ENCODE measurements at regions not wholly inside any gene's neighbourhood (a gene's known extent, or its start where the extent isn't known, plus 50 kb on each side); places are given as distances from the start of the nearest gene placed in this dataset.

DNA sequence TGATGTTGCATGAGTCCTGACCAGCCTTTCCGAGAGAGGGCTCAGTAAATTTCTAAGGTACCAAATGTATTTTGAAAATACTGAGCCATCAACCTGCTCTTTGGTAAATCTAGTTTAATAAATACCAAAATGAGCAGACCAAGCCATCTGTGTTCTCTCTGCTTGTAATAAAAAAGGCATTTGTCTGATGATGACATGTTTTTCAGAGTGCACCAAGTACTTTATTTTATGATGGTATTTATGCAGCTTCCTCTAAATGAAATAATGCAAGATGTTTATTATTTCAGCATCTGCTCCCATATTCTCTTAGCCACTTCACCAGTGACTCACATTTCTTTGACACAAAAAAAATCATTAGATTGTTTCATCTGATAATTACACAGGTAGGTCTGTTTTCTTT, 700.5 kb downstream of the TRIML1 start:
- Histone ChIP-seq H3K36me3 (ENCODE audit: insufficient read depth, low read length) (no peaks in the 10 kb centered on the region), H3K4me1 (ENCODE audit: insufficient read depth, low read length) (no peaks in the 10 kb centered on the region), H3K9ac (ENCODE audit: low read depth, low read length) (no peak overlapping the region), H3K9me3 (ENCODE audit: control insufficient read depth, insufficient read depth, low read length) (no peaks in the 10 kb centered on the region)

GRCh38 chr4:188841523-188841922, 702.3 kb downstream of the TRIML1 start:
- Histone ChIP-seq H3K4me1 (ENCODE audit: insufficient read depth, low read length) (no peaks in the 10 kb centered on the region), H3K9ac (ENCODE audit: low read depth, low read length) (no peak overlapping the region), H3K36me3 (ENCODE audit: insufficient read depth, low read length) (no peaks in the 10 kb centered on the region), H3K9me3 (ENCODE audit: control insufficient read depth, insufficient read depth, low read length) (no peaks in the 10 kb centered on the region)

- Histone ChIP-seq H3K9me3 (ENCODE audit: control insufficient read depth, insufficient read depth, low read length) (no peaks in the 10 kb centered on the region), H3K9ac (ENCODE audit: low read depth, low read length) (no peak overlapping the region), H3K36me3 (ENCODE audit: insufficient read depth, low read length) (no peaks in the 10 kb centered on the region), H3K4me1 (ENCODE audit: insufficient read depth, low read length) (no peaks in the 10 kb centered on the region)
Observed at GRCh38 chr4:188854436-188854835, 715.2 kb downstream of the TRIML1 start.

DNA sequence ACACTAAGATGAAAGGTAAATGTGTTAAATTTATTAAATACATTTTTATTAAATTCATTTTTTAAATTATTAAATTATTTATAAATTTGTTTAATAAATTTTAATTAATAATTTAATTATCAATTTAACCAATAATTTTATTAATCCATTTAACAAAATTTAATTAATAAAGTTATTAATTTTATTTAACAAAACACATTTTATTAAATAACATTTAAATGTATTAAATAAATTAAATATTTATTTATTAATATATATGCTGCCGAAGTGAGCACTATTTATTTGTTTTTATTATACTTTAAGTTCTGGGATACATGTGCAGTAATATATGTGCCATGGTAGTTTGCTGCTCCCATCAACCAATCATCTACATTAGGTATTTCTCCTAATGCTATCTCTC, 719.5 kb downstream of the TRIML1 start:
- Histone ChIP-seq H3K4me1 (ENCODE audit: insufficient read depth, low read length) (no peaks in the 10 kb centered on the region), H3K9ac (ENCODE audit: low read depth, low read length) (no peak overlapping the region)

DNA sequence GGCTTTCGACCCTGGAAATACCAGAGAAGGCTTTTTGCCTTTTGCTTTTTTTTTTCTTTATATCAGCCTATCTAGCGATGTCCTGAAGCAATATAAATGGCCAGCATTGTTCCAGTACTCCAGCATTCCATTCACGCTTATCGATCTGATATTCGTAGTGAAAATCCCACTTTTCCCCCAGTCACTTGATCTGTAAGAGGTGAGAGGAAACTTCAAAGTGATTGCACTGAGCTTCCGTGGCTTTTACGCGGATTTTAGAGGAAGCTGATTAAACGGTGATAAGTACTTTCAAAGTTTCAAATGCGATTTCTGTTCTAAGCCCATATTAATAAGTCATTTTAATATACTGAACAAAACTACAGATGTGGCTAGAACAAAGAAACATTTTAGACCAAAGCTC, 725.5 kb downstream of the TRIML1 start:
- no peaks in the 10 kb centered on the region for H3K4me1 ChIP-seq (ENCODE audit: insufficient read depth, low read length)
- no peak overlapping the region for H3K9ac ChIP-seq (ENCODE audit: low read depth, low read length)
- H3K9me3 ChIP-seq (ENCODE audit: control insufficient read depth, insufficient read depth, low read length) = no peaks in the 10 kb centered on the region; the same call in 1 of the 2 replicates
- H3K36me3 ChIP-seq (ENCODE audit: insufficient read depth, low read length) = no peaks in the 10 kb centered on the region

More for the DNA sequence above, 719.5 kb downstream of the TRIML1 start:
- Histone ChIP-seq H3K9me3 (ENCODE audit: control insufficient read depth, insufficient read depth, low read length) (no peaks in the 10 kb centered on the region; the same call in 1 of the 2 replicates), H3K36me3 (ENCODE audit: insufficient read depth, low read length) (no peaks in the 10 kb centered on the region)

DNA sequence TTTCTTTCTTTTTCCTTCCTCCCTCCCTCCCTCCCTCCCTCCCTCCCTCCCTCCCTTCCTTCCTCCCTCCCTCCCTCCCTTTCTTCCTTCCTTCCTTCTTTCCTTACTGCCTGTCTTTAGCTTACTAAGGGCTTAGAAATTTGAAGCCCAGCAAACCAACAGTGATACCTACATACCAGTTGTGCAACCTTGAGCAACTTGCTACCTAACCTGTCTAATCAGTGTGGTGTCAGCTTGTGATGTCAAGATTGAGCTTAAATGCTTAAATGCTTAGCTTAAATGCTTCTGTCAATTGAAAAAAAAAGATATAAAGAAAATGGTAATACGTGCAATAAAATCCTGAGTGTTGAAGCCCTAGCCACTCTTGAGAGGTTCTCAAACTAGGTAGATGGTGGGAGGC, 728.6 kb downstream of the TRIML1 start:
- Histone ChIP-seq H3K9ac (ENCODE audit: low read depth, low read length) (no peak overlapping the region), H3K4me1 (ENCODE audit: insufficient read depth, low read length) (no peaks in the 10 kb centered on the region), H3K9me3 (ENCODE audit: control insufficient read depth, insufficient read depth, low read length) (no peaks in the 10 kb centered on the region), H3K36me3 (ENCODE audit: insufficient read depth, low read length) (no peaks in the 10 kb centered on the region)

DNA sequence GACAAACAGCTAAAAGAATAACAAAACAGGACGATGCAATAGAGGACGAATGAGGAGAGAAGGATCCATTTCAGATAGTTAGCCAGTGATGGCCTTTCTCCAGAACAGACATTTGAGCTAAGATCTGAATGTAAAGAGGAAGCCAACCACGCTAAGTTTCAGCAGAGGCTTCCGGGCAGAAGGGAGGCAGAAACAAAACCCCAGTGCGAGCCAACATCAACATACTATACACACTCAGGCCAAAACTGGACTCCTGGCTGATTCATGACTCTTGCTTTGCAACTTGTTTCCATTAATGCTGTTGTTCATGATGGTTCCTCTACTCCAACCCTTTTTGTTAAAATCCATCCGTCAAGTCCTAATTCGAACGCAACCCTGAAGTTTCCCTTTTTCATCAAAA, 730.3 kb downstream of the TRIML1 start:
- no peak overlapping the region for H3K9ac ChIP-seq (ENCODE audit: low read depth, low read length)

GRCh38 chr4:188872809-188873208, 733.6 kb downstream of the TRIML1 start:
- no peaks in the 10 kb centered on the region for H3K9me3 ChIP-seq (ENCODE audit: control insufficient read depth, insufficient read depth, low read length)
- H3K36me3 ChIP-seq (ENCODE audit: insufficient read depth, low read length) = no peaks in the 10 kb centered on the region
- H3K4me1 ChIP-seq (ENCODE audit: insufficient read depth, low read length) = no peaks in the 10 kb centered on the region
- no peak overlapping the region for H3K9ac ChIP-seq (ENCODE audit: low read depth, low read length)

More for the DNA sequence above, 730.3 kb downstream of the TRIML1 start:
- Histone ChIP-seq H3K9me3 (ENCODE audit: control insufficient read depth, insufficient read depth, low read length) (no peaks in the 10 kb centered on the region), H3K4me1 (ENCODE audit: insufficient read depth, low read length) (no peaks in the 10 kb centered on the region), H3K36me3 (ENCODE audit: insufficient read depth, low read length) (no peaks in the 10 kb centered on the region)

- Histone ChIP-seq H3K4me1 (ENCODE audit: insufficient read depth, low read length) (no peaks in the 10 kb centered on the region), H3K9me3 (ENCODE audit: control insufficient read depth, insufficient read depth, low read length) (no peaks in the 10 kb centered on the region), H3K36me3 (ENCODE audit: insufficient read depth, low read length) (no peaks in the 10 kb centered on the region), H3K9ac (ENCODE audit: low read depth, low read length) (no peak overlapping the region)
Observed at GRCh38 chr4:188876881-188877280, 737.6 kb downstream of the TRIML1 start.

- no peaks in the 10 kb centered on the region for H3K9me3 ChIP-seq (ENCODE audit: control insufficient read depth, insufficient read depth, low read length)
- no peaks in the 10 kb centered on the region for H3K4me1 ChIP-seq (ENCODE audit: insufficient read depth, low read length)
- no peak overlapping the region for H3K9ac ChIP-seq (ENCODE audit: low read depth, low read length)
- no peaks in the 10 kb centered on the region for H3K36me3 ChIP-seq (ENCODE audit: insufficient read depth, low read length)
Observed at GRCh38 chr4:188879598-188879997, 740.4 kb downstream of the TRIML1 start.

GRCh38 chr4:188887905-188888304, 748.7 kb downstream of the TRIML1 start:
- Histone ChIP-seq H3K4me1 (ENCODE audit: insufficient read depth, low read length) (no peaks in the 10 kb centered on the region), H3K36me3 (ENCODE audit: insufficient read depth, low read length) (no peaks in the 10 kb centered on the region), H3K9me3 (ENCODE audit: control insufficient read depth, insufficient read depth, low read length) (no peaks in the 10 kb centered on the region), H3K9ac (ENCODE audit: low read depth, low read length) (no peak overlapping the region)

DNA sequence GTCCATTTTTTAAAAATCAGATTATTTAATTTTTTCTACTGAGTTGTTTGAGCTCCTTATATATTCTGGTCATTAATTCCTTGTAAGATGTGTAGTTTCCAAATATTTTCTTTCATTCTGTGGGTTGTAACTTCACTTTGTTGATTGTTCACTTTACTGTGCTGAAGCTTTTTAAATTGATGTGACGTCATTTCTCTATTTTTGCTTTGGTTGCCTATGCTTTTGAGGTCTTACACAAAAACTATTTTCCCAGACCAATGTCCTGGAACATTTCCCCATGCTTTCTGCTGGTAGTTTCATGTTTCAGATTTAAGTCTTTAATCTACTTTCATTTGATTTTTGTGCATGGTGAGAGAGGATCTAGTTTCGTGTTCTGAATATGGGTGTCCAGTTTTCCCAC, 753.6 kb downstream of the TRIML1 start:
- H3K36me3 ChIP-seq (ENCODE audit: insufficient read depth, low read length) = no peaks in the 10 kb centered on the region
- no peaks in the 10 kb centered on the region for H3K9me3 ChIP-seq (ENCODE audit: control insufficient read depth, insufficient read depth, low read length)
- H3K9ac ChIP-seq (ENCODE audit: low read depth, low read length) = no peak overlapping the region
- H3K4me1 ChIP-seq (ENCODE audit: insufficient read depth, low read length) = no peaks in the 10 kb centered on the region

DNA sequence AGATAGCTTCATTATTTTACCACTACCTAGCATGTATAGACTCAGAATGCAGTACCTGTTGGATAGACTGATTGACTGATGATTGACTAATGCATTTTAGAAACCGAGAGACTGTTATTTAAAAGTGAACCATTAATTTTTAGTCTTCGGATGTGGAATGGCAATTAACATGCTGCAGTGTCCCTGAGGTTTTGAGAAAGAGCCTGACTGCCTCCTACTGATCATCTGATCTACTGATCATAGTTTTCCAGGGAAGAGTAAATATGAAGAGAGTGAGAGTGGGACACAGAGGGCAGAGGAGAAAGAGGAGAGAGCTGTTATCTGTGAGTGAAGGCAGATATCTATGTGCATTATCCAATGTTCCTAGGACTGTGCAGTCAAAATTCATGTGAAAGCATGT, 764.7 kb downstream of the TRIML1 start:
- Histone ChIP-seq H3K36me3 (ENCODE audit: insufficient read depth, low read length) (no peaks in the 10 kb centered on the region), H3K4me1 (ENCODE audit: insufficient read depth, low read length) (no peaks in the 10 kb centered on the region), H3K9me3 (ENCODE audit: control insufficient read depth, insufficient read depth, low read length) (no peaks in the 10 kb centered on the region), H3K9ac (ENCODE audit: low read depth, low read length) (no peak overlapping the region)

GRCh38 chr4:188904617-188905016, 765.4 kb downstream of the TRIML1 start:
- Histone ChIP-seq H3K9ac (ENCODE audit: low read depth, low read length) (no peak overlapping the region), H3K4me1 (ENCODE audit: insufficient read depth, low read length) (no peaks in the 10 kb centered on the region), H3K36me3 (ENCODE audit: insufficient read depth, low read length) (no peaks in the 10 kb centered on the region), H3K9me3 (ENCODE audit: control insufficient read depth, insufficient read depth, low read length) (no peaks in the 10 kb centered on the region)

DNA sequence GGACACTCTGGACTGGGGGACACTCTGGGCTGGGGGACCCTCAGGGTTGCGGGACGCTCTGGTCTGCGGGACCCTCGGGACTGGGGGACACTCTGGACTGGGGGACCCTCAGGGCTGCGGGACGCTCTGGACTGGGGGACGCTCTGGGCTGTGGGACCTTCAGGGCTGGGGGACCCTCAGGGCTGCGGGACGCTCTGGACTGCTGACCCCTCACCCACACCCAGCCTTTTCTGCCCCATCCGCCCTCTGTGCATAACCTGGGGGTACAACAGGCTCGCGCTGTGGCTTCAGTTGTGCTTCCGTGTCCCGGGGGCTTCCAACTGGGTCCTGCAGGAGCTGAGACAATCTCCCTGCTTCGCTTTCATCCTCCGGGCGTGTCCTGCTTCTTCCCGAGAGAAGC, 766.0 kb downstream of the TRIML1 start:
- Histone ChIP-seq H3K4me1 (ENCODE audit: insufficient read depth, low read length) (no peaks in the 10 kb centered on the region), H3K9ac (ENCODE audit: low read depth, low read length) (no peak overlapping the region), H3K9me3 (ENCODE audit: control insufficient read depth, insufficient read depth, low read length) (no peaks in the 10 kb centered on the region), H3K36me3 (ENCODE audit: insufficient read depth, low read length) (no peaks in the 10 kb centered on the region)

GRCh38 chr4:188911199-188911598, 772.0 kb downstream of the TRIML1 start:
- Histone ChIP-seq H3K9ac (ENCODE audit: low read depth, low read length) (no peak overlapping the region), H3K36me3 (ENCODE audit: insufficient read depth, low read length) (no peaks in the 10 kb centered on the region), H3K4me1 (ENCODE audit: insufficient read depth, low read length) (no peaks in the 10 kb centered on the region), H3K9me3 (ENCODE audit: control insufficient read depth, insufficient read depth, low read length) (peaks cover 8% of the 10 kb centered on the region; the same call in 1 of the 2 replicates)
